Parathyroid adenoma (tissue), 2 donors: ENCODE measurements at regions not wholly inside any gene's neighbourhood (a gene's known extent, or its start where the extent isn't known, plus 50 kb on each side); places are given as distances from the start of the nearest gene placed in this dataset.

Source experiments
- H2AFZ ChIP-seq: fragments of 300-600 bp; sonication (generic); one replicate; pipeline ENCODE4 v1.7.0; 2017; ENCODE audit warnings: antibody characterized with exemption, mild to moderate bottlenecking
- H3K27ac ChIP-seq: fragments of 300-600 bp; sonication (generic); one replicate; pipeline ENCODE4 v1.7.0; 2017
- H3K27me3 ChIP-seq: fragments of 300-600 bp; sonication (generic); one replicate; pipeline ENCODE4 v1.7.0; 2017; ENCODE audit warnings: low read length; ENCODE audit not compliant: control insufficient read depth, insufficient read depth
- H3K36me3 ChIP-seq: fragments of 300-600 bp; sonication (generic); one replicate; pipeline ENCODE4 v1.7.0; 2017; ENCODE audit warnings: low read length; ENCODE audit not compliant: control insufficient read depth, insufficient read depth
- H3K4me1 ChIP-seq: fragments of 300-600 bp; sonication (generic); one replicate; pipeline ENCODE4 v1.7.0; 2017; ENCODE audit warnings: control low read depth
- H3K4me2 ChIP-seq: fragments of 300-600 bp; sonication (generic); one replicate; pipeline ENCODE4 v1.7.0; 2017; ENCODE audit warnings: low read length
- H3K4me3 ChIP-seq: fragments of 300-600 bp; sonication (generic); one replicate; pipeline ENCODE4 v1.7.0; 2017; ENCODE audit warnings: low read depth, low read length
- H3K79me2 ChIP-seq: fragments of 300-600 bp; sonication (generic); one replicate; pipeline ENCODE4 v1.7.0; 2017; ENCODE audit warnings: control low read depth
- H3K9ac ChIP-seq: fragments of 300-600 bp; sonication (generic); one replicate; pipeline ENCODE4 v1.7.0; 2017; ENCODE audit warnings: mild to moderate bottlenecking
- H3K9me3 ChIP-seq: fragments of 300-600 bp; sonication (generic); one replicate; pipeline ENCODE4 v1.7.0; 2017; ENCODE audit warnings: low read length; ENCODE audit not compliant: control insufficient read depth
- CTCF ChIP-seq: fragments of 300-600 bp; sonication (generic); IDR thresholded peaks from one replicate; pipeline ENCODE4 v1.7.0; 2017; ENCODE audit warnings: antibody characterized with exemption, mild to moderate bottlenecking
- donor health status: primary hyperparathyroidism.

GRCh38 chr20:6480328-6481200, 286.9 kb upstream of the BMP2 start:
- Histone ChIP-seq H3K4me2 (no peak overlapping the region), H3K4me1 (no peaks in the 10 kb centered on the region), H3K4me3 (no peak overlapping the region), H3K27ac (no peak overlapping the region), H3K9ac (no peak overlapping the region), H3K79me2 (no peaks in the 10 kb centered on the region), H3K9me3 (no peaks in the 10 kb centered on the region), H3K36me3 (no peaks in the 10 kb centered on the region), H3K27me3 (no peaks in the 10 kb centered on the region), H2AFZ (no peak overlapping the region)
- no peak for TF ChIP-seq CTCF

- TF ChIP-seq CTCF, result no peak
- H3K4me2 ChIP-seq, result no peak overlapping the region
- no peaks in the 10 kb centered on the region for H3K79me2 ChIP-seq
- H3K27ac ChIP-seq, result no peak overlapping the region
- no peaks in the 10 kb centered on the region for H3K36me3 ChIP-seq
- H3K4me3 ChIP-seq, result no peak overlapping the region
- no peak overlapping the region for H2AFZ ChIP-seq
- H3K27me3 ChIP-seq, result no peaks in the 10 kb centered on the region
- H3K9me3 ChIP-seq, result no peaks in the 10 kb centered on the region
- H3K4me1 ChIP-seq, result no peaks in the 10 kb centered on the region
- no peak overlapping the region for H3K9ac ChIP-seq
These were observed 294.3 kb upstream of the BMP2 start for GRCh38 chr20:6473197-6473596.

- Histone ChIP-seq H3K27ac (no peak overlapping the region), H3K4me2 (no peak overlapping the region), H3K79me2 (no peaks in the 10 kb centered on the region), H3K4me1 (no peaks in the 10 kb centered on the region), H3K36me3 (no peaks in the 10 kb centered on the region), H3K27me3 (no peaks in the 10 kb centered on the region), H3K4me3 (no peak overlapping the region), H3K9ac (no peak overlapping the region), H3K9me3 (no peaks in the 10 kb centered on the region), H2AFZ (no peak overlapping the region)
- no peak for TF ChIP-seq CTCF
These were observed 295.6 kb upstream of the BMP2 start for GRCh38 chr20:6471871-6472270.

- H3K4me3 ChIP-seq, result no peak overlapping the region
- no peaks in the 10 kb centered on the region for H3K4me1 ChIP-seq
- no peak for TF ChIP-seq CTCF
- no peaks in the 10 kb centered on the region for H3K27me3 ChIP-seq
- no peak overlapping the region for H3K9ac ChIP-seq
- H3K9me3 ChIP-seq, result no peaks in the 10 kb centered on the region
- no peaks in the 10 kb centered on the region for H3K36me3 ChIP-seq
- H3K27ac ChIP-seq, result no peak overlapping the region
- H3K79me2 ChIP-seq, result no peaks in the 10 kb centered on the region
- H2AFZ ChIP-seq, result no peak overlapping the region
- H3K4me2 ChIP-seq, result no peak overlapping the region
These were observed 296.3 kb upstream of the BMP2 start for GRCh38 chr20:6471110-6471647.
